A549 (cell line): ENCODE measurements at regions not wholly inside any gene's neighbourhood (a gene's known extent, or its start where the extent isn't known, plus 50 kb on each side); places are given as distances from the start of the nearest gene placed in this dataset.

ENCODE experiments used
- CBX8 ChIP-seq: fragments of 200-600 bp; sonication (generic); IDR thresholded peaks from 2 replicates; pipeline ENCODE4 v1.6.1; 2016
- CEBPB ChIP-seq, 2 experiments: fragments of >200 bp in 1 of 2; sonication (Bioruptor Twin) in 1 of 2; formaldehyde crosslinking in 1 of 2; IDR thresholded peaks; 2 replicates each; pipeline ENCODE4 v1.6.1; 2012 to 2016
- CTCF ChIP-seq: fragments of >200 bp; sonication (Bioruptor Twin); formaldehyde crosslinking; IDR thresholded peaks from 3 replicates; pipeline ENCODE4 v1.5.1; 2016
- MAX ChIP-seq: IDR thresholded peaks from 2 replicates; pipeline ENCODE4 v1.6.1; 2012
- MYC ChIP-seq: IDR thresholded peaks from 2 replicates; pipeline ENCODE4 v1.6.1; 2012; ENCODE audit warnings: mild to moderate bottlenecking, inconsistent platforms, low read length, improper control_type of control experiment, borderline replicate concordance
- PHF8 ChIP-seq: fragments of 200-600 bp; sonication (generic); IDR thresholded peaks from 2 replicates; pipeline ENCODE4 v1.6.1; 2016; ENCODE audit warnings: low read depth, mild to moderate bottlenecking, antibody characterized with exemption, moderate library complexity, borderline replicate concordance
- POLR2A ChIP-seq: IDR thresholded peaks from 2 replicates; pipeline ENCODE4 v1.6.1; 2012; ENCODE audit warnings: mild to moderate bottlenecking, low read length
- RAD21 ChIP-seq, 2 experiments: fragments of >200 bp in 1 of 2; sonication (Bioruptor Twin) in 1 of 2; formaldehyde crosslinking in 1 of 2; IDR thresholded peaks in 1 of 2; conservative IDR thresholded peaks in 1 of 2; 2 replicates in 1 of 2; 3 replicates in 1 of 2; pipeline ENCODE4 v1.6.1; 2012 to 2018; ENCODE audit warnings: inconsistent platforms in 1 of 2

GRCh38 chr17:33980193-33980592 is 274.9 kb upstream of the CCL2 start:
- no peak for TF ChIP-seq RAD21 (conservative IDR thresholded peaks at IDR 0.05 in 1 of 2, IDR thresholded peaks at IDR 0.05 in 1 of 2)
- TF ChIP-seq CEBPB (IDR thresholded peaks at IDR 0.05): no peak
- no peak for TF ChIP-seq CTCF
- no peak for TF ChIP-seq MYC
- no peak for TF ChIP-seq POLR2A
- no peak for TF ChIP-seq PHF8
- no peak for TF ChIP-seq CBX8
- TF ChIP-seq MAX: no peak
